WTC11 (cell line): ENCODE measurements at regions not wholly inside any gene's neighbourhood (a gene's known extent, or its start where the extent isn't known, plus 50 kb on each side); places are given as distances from the start of the nearest gene placed in this dataset.

Experiments used
- ATAC-seq: fragments of 200-7000 bp; cut with Tn5 transposase; 2 replicates; pipeline ENCODE4 v1.10.0; 2021; ENCODE audit warnings: mild to moderate bottlenecking, moderate library complexity
- CTCF ChIA-PET: fragments of 300-600 bp; sonication (Branson Sonifier 250); formaldehyde crosslinking; loops from one replicate; lab custom pipeline; 2021; ENCODE audit warnings: antibody characterized with exemption; lab: Charles Lee
- POLR2A ChIA-PET: fragments of 350-600 bp; sonication (Branson Sonifier 250); formaldehyde crosslinking; loops from one replicate; lab custom pipeline; 2021; ENCODE audit warnings: antibody characterized with exemption; lab: Charles Lee
- DNase-seq: peaks from one replicate; pipeline ENCODE4 v3.0.0; 2021; ENCODE audit warnings: low spot score
- H3K27ac Mint-ChIP-seq: 2 replicates; pipeline ENCODE4 v1.8.0; 2021; ENCODE audit warnings: mixed read lengths
- H3K27me3 Mint-ChIP-seq: 2 replicates; pipeline ENCODE4 v1.8.0; 2021; ENCODE audit warnings: low read depth, mild to moderate bottlenecking, moderate library complexity, mixed read lengths
- H3K36me3 Mint-ChIP-seq: 2 replicates; pipeline ENCODE4 v1.8.0; 2021; ENCODE audit warnings: mixed read lengths
- H3K4me1 Mint-ChIP-seq: 2 replicates; pipeline ENCODE4 v1.8.0; 2022; ENCODE audit warnings: mixed read lengths
- H3K4me3 Mint-ChIP-seq: 2 replicates; pipeline ENCODE4 v1.8.0; 2021; ENCODE audit warnings: mild to moderate bottlenecking, moderate library complexity, mixed read lengths
- H3K9me3 Mint-ChIP-seq: 2 replicates; pipeline ENCODE4 v1.8.0; 2021; ENCODE audit warnings: mixed read lengths
- ATF1 ChIP-seq: sonication (generic); formaldehyde crosslinking; IDR thresholded peaks from 2 replicates; pipeline ENCODE4 v1.8.1; 2023; ENCODE audit warnings: mild to moderate bottlenecking, moderate library complexity, missing genetic modification reagents
- CBFB ChIP-seq: sonication (generic); formaldehyde crosslinking; IDR thresholded peaks from 2 replicates; pipeline ENCODE4 v1.8.1; 2022; ENCODE audit warnings: mild to moderate bottlenecking, low read depth, missing genetic modification reagents
- CREB1 ChIP-seq: sonication (generic); formaldehyde crosslinking; IDR thresholded peaks from 2 replicates; pipeline ENCODE4 v1.8.0; 2023; ENCODE audit warnings: mild to moderate bottlenecking, missing genetic modification reagents
- ESRRA ChIP-seq: sonication (generic); formaldehyde crosslinking; IDR thresholded peaks from 2 replicates; pipeline ENCODE4 v1.8.1; 2022; ENCODE audit warnings: mild to moderate bottlenecking, missing genetic modification reagents, borderline replicate concordance
- HMGA2 ChIP-seq: fragments of 250-450 bp; sonication (Bioruptor Pico); IDR thresholded peaks from 2 replicates; pipeline ENCODE4 v1.4.0; 2021; ENCODE audit warnings: mild to moderate bottlenecking, moderate library complexity
- NFE2L1 ChIP-seq: sonication (generic); formaldehyde crosslinking; IDR thresholded peaks from 2 replicates; pipeline ENCODE4 v1.8.1; 2023; ENCODE audit warnings: missing genetic modification reagents
- NR1H2 ChIP-seq: sonication (generic); formaldehyde crosslinking; IDR thresholded peaks from 2 replicates; pipeline ENCODE4 v1.9.0; 2021; ENCODE audit warnings: mild to moderate bottlenecking, moderate library complexity, missing genetic modification reagents
- SMAD4 ChIP-seq: sonication (generic); formaldehyde crosslinking; IDR thresholded peaks from 2 replicates; pipeline ENCODE4 v1.8.0; 2022; ENCODE audit warnings: mild to moderate bottlenecking, missing genetic modification reagents
- SOX15 ChIP-seq: fragments of 250-450 bp; sonication (Bioruptor Pico); IDR thresholded peaks from 2 replicates; pipeline ENCODE4 v1.9.0; 2021; ENCODE audit warnings: mild to moderate bottlenecking
- TEAD1 ChIP-seq: sonication (generic); formaldehyde crosslinking; IDR thresholded peaks from 2 replicates; pipeline ENCODE4 v1.8.0; 2022; ENCODE audit warnings: mild to moderate bottlenecking, missing genetic modification reagents
- ZBTB21 ChIP-seq: sonication (generic); formaldehyde crosslinking; IDR thresholded peaks from 2 replicates; pipeline ENCODE4 v1.8.1; 2023; ENCODE audit warnings: mild to moderate bottlenecking, missing genetic modification reagents, borderline replicate concordance
- ZNF263 ChIP-seq: sonication (generic); formaldehyde crosslinking; IDR thresholded peaks from 2 replicates; pipeline ENCODE4 v1.8.1; 2022; ENCODE audit warnings: low read depth, mild to moderate bottlenecking, moderate library complexity, missing genetic modification reagents
- ZNF317 ChIP-seq: sonication (generic); formaldehyde crosslinking; IDR thresholded peaks from 2 replicates; pipeline ENCODE4 v1.8.1; 2023; ENCODE audit warnings: low read depth, mild to moderate bottlenecking, moderate library complexity, missing genetic modification reagents, borderline replicate concordance
- ZNF671 ChIP-seq: fragments of 250-450 bp; sonication (Bioruptor Pico); IDR thresholded peaks from 2 replicates; pipeline ENCODE4 v1.8.0; 2021; ENCODE audit warnings: mild to moderate bottlenecking
- TF ChIP-seq, protein P1 (sequence below): fragments of 250-450 bp; sonication (Bioruptor Pico); IDR thresholded peaks from 2 replicates; pipeline ENCODE4 v1.8.0; 2021; ENCODE audit warnings: mild to moderate bottlenecking
- TF ChIP-seq, protein P2 (sequence below): sonication (generic); formaldehyde crosslinking; IDR thresholded peaks from 2 replicates; pipeline ENCODE4 v1.8.1; 2022; ENCODE audit warnings: low read depth, mild to moderate bottlenecking, moderate library complexity, missing genetic modification reagents, borderline replicate concordance
- TF ChIP-seq, protein P3 (sequence below): sonication (generic); formaldehyde crosslinking; IDR thresholded peaks from 2 replicates; pipeline ENCODE4 v1.8.1; 2022; ENCODE audit warnings: low read depth, missing genetic modification reagents, borderline replicate concordance
- TF ChIP-seq, protein P4 (sequence below): sonication (generic); formaldehyde crosslinking; IDR thresholded peaks from 2 replicates; pipeline ENCODE4 v1.8.1; 2022; ENCODE audit warnings: missing genetic modification reagents, borderline replicate concordance
- TF ChIP-seq, protein P5 (sequence below): sonication (generic); formaldehyde crosslinking; IDR thresholded peaks from 2 replicates; pipeline ENCODE4 v1.8.0; 2022; ENCODE audit warnings: mild to moderate bottlenecking, missing genetic modification reagents
- TF ChIP-seq, protein P6 (sequence below): fragments of 250-450 bp; sonication (Bioruptor Pico); conservative IDR thresholded peaks from 2 replicates; pipeline ENCODE4 v1.9.0; 2021; ENCODE audit warnings: mild to moderate bottlenecking
- TF ChIP-seq, protein P7 (sequence below): sonication (generic); formaldehyde crosslinking; IDR thresholded peaks from 2 replicates; pipeline ENCODE4 v1.8.0; 2022; ENCODE audit warnings: mild to moderate bottlenecking, missing genetic modification reagents
- TF ChIP-seq, protein P8 (sequence below): fragments of 200-600 bp; IDR thresholded peaks from 2 replicates; pipeline ENCODE4 v1.8.0; 2022; ENCODE audit warnings: antibody characterized with exemption

DNA sequence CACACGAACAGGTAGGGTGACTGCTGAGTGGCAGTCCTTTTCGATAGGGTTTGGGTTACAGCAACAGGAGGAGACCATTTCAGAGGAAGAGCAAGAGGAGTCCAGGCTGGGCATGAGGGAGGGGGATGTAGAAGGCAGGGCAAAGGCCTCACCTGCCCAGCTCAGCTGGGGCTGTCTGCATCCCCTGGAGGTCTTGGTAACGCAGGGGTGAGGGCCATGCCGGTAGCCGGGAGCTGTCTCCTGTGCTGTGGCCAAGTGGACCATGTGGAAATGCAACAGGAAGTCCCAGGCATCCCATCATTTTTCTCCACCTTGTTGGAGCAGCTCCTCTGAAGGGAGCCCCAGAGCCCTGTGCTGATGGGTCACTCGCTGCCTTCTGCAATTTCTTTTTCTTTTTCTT lies 105.4 kb upstream of the C1orf174 start:
- ChIA-PET CTCF (no interaction called here), POLR2A (no interaction called here)
- no peaks in the 10 kb centered on the region for H3K4me1 Mint-ChIP-seq
- TF ChIP-seq SMAD4 (CRISPR knock-in tag) (no peak), ZNF263 (no peak), ESRRA (CRISPR knock-in tag) (no peak), TEAD1 (CRISPR knock-in tag) (no peak), CREB1 (CRISPR knock-in tag) (no peak), NR1H2 (CRISPR knock-in tag) (no peak), HMGA2 (CRISPR knock-in tag) (no peak), ZNF317 (no peak), NFE2L1 (CRISPR knock-in tag) (no peak)
- TF ChIP-seq, protein P1, sequence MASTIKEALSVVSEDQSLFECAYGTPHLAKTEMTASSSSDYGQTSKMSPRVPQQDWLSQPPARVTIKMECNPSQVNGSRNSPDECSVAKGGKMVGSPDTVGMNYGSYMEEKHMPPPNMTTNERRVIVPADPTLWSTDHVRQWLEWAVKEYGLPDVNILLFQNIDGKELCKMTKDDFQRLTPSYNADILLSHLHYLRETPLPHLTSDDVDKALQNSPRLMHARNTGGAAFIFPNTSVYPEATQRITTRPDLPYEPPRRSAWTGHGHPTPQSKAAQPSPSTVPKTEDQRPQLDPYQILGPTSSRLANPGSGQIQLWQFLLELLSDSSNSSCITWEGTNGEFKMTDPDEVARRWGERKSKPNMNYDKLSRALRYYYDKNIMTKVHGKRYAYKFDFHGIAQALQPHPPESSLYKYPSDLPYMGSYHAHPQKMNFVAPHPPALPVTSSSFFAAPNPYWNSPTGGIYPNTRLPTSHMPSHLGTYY, result no peak
- TF ChIP-seq, protein P2, sequence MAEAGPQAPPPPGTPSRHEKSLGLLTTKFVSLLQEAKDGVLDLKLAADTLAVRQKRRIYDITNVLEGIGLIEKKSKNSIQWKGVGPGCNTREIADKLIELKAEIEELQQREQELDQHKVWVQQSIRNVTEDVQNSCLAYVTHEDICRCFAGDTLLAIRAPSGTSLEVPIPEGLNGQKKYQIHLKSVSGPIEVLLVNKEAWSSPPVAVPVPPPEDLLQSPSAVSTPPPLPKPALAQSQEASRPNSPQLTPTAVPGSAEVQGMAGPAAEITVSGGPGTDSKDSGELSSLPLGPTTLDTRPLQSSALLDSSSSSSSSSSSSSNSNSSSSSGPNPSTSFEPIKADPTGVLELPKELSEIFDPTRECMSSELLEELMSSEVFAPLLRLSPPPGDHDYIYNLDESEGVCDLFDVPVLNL, result no peak
- TF ChIP-seq, protein P3, sequence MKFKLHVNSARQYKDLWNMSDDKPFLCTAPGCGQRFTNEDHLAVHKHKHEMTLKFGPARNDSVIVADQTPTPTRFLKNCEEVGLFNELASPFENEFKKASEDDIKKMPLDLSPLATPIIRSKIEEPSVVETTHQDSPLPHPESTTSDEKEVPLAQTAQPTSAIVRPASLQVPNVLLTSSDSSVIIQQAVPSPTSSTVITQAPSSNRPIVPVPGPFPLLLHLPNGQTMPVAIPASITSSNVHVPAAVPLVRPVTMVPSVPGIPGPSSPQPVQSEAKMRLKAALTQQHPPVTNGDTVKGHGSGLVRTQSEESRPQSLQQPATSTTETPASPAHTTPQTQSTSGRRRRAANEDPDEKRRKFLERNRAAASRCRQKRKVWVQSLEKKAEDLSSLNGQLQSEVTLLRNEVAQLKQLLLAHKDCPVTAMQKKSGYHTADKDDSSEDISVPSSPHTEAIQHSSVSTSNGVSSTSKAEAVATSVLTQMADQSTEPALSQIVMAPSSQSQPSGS (CRISPR knock-in tag), result no peak
- DNase-seq (no peak), ATAC-seq (no peak)
- H3K36me3 Mint-ChIP-seq, result peaks cover 70% of the 10 kb centered on the region
- H3K27ac Mint-ChIP-seq, result no peak overlapping the region
- H3K9me3 Mint-ChIP-seq, result peaks cover 79% of the 10 kb centered on the region
- H3K27me3 Mint-ChIP-seq, result peaks cover 7% of the 10 kb centered on the region; the same call in 1 of the 2 replicates
- H3K4me3 Mint-ChIP-seq, result no peak overlapping the region

DNA sequence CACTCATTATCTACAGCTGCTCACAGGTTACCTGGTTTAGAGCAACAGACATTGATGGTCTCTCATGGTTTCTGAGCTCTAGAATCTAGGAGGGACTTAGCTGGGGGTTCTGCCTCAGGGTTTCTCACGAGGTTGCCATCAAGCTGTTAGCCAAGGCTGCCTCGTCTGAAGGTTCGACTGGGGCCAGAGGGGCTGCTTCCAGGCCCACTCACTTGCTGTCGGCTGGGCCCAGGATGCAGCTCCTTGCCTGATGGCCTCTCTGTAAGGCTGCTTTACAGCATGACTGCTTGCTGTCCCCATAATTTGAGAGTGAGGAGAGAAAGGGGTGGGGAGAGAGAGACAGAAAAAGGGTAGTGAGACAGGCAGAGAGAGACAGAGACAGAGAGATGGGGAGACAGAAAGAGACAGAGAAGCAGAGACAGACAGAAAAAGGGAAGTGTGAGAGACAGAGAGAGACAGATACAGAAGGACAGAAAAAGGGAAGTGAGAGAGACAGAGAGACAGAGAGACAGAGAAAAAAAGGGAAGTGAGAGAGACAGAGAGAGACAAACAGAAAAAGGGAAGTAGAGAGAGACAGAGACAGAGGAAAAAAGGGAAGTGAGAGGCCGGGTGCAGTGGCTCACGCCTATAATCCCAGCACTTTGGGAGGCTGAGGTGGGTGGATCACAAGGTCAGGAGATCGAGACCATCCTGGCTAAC lies 106.8 kb upstream of the C1orf174 start:
- H3K27me3 Mint-ChIP-seq, result peaks cover 5% of the 10 kb centered on the region; the same call in 1 of the 2 replicates
- TF ChIP-seq, protein P4, sequence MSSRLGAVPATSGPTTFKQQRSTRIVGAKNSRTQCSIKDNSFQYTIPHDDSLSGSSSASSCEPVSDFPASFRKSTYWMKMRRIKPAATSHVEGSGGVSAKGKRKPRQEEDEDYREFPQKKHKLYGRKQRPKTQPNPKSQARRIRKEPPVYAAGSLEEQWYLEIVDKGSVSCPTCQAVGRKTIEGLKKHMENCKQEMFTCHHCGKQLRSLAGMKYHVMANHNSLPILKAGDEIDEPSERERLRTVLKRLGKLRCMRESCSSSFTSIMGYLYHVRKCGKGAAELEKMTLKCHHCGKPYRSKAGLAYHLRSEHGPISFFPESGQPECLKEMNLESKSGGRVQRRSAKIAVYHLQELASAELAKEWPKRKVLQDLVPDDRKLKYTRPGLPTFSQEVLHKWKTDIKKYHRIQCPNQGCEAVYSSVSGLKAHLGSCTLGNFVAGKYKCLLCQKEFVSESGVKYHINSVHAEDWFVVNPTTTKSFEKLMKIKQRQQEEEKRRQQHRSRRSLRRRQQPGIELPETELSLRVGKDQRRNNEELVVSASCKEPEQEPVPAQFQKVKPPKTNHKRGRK (CRISPR knock-in tag), result no peak
- no peak for TF ChIP-seq ZBTB21
- TF ChIP-seq ATF1, result no peak
- TF ChIP-seq NFE2L1 (CRISPR knock-in tag), result no peak
- TF ChIP-seq, protein P5, sequence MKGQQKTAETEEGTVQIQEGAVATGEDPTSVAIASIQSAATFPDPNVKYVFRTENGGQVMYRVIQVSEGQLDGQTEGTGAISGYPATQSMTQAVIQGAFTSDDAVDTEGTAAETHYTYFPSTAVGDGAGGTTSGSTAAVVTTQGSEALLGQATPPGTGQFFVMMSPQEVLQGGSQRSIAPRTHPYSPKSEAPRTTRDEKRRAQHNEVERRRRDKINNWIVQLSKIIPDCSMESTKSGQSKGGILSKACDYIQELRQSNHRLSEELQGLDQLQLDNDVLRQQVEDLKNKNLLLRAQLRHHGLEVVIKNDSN (CRISPR knock-in tag), result no peak
- no peak for TF ChIP-seq ZNF671
- no peak for TF ChIP-seq SOX15 (CRISPR knock-in tag)
- TF ChIP-seq, protein P6, sequence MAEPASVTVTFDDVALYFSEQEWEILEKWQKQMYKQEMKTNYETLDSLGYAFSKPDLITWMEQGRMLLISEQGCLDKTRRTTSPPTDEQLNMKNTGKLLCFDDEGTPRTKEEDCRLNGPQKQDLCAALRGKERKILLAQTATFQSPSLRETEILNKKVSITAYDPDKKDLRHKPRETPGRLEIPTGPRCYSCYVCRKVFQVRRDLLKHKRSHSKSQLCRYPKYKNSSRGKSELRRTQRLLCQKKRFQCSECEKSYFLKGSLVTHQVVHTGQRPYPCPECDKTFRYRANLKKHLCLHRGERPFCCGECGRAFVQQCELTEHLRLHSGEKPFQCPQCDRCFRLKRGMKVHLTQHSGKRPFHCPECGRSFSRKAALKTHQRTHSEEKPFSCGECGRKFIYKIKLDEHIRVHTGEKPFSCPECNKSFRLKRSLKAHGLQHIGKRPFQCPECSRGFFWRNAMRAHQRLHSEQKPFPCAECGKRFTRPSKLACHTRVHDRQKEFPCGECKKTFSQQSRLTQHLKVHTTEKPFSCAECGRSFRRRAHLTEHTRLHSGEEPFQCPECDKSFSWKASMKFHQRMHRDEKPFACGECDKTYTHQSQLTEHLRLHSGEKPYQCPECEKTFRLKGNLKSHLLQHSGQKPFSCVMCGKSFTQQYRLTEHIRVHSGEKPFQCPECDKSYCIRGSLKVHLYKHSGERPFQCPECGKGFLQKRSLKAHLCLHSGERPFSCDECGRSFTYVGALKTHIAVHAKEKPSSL (CRISPR knock-in tag), result no peak
- TF ChIP-seq, protein P3 (CRISPR knock-in tag), result no peak
- TF ChIP-seq, protein P7, sequence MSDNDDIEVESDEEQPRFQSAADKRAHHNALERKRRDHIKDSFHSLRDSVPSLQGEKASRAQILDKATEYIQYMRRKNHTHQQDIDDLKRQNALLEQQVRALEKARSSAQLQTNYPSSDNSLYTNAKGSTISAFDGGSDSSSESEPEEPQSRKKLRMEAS (CRISPR knock-in tag), result no peak
- no peak for TF ChIP-seq TEAD1 (CRISPR knock-in tag)
- no peak for TF ChIP-seq SMAD4 (CRISPR knock-in tag)
- TF ChIP-seq, protein P8, sequence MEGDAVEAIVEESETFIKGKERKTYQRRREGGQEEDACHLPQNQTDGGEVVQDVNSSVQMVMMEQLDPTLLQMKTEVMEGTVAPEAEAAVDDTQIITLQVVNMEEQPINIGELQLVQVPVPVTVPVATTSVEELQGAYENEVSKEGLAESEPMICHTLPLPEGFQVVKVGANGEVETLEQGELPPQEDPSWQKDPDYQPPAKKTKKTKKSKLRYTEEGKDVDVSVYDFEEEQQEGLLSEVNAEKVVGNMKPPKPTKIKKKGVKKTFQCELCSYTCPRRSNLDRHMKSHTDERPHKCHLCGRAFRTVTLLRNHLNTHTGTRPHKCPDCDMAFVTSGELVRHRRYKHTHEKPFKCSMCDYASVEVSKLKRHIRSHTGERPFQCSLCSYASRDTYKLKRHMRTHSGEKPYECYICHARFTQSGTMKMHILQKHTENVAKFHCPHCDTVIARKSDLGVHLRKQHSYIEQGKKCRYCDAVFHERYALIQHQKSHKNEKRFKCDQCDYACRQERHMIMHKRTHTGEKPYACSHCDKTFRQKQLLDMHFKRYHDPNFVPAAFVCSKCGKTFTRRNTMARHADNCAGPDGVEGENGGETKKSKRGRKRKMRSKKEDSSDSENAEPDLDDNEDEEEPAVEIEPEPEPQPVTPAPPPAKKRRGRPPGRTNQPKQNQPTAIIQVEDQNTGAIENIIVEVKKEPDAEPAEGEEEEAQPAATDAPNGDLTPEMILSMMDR, result no peak
- TF ChIP-seq CBFB, result no peak

More for the DNA sequence above, 106.8 kb upstream of the C1orf174 start:
- ChIA-PET CTCF (no interaction called here), POLR2A (no interaction called here)
- Mint-ChIP-seq H3K9me3 (peaks cover 66% of the 10 kb centered on the region), H3K4me3 (no peak overlapping the region), H3K36me3 (peaks cover 63% of the 10 kb centered on the region), H3K4me1 (no peaks in the 10 kb centered on the region), H3K27ac (no peak overlapping the region)
- DNase-seq (no peak), ATAC-seq (no peak)
